HG02973 (cell line): ENCODE measurements at regions not wholly inside any gene's neighbourhood (a gene's known extent, or its start where the extent isn't known, plus 50 kb on each side); places are given as distances from the start of the nearest gene placed in this dataset.

ENCODE experiments used
- ATAC-seq: cut with Tn5 transposase; IDR thresholded peaks from one replicate; pipeline ENCODE4 v1.9.1; 2021; ENCODE audit warnings: moderate library complexity; ENCODE audit not compliant: unreplicated experiment

DNA sequence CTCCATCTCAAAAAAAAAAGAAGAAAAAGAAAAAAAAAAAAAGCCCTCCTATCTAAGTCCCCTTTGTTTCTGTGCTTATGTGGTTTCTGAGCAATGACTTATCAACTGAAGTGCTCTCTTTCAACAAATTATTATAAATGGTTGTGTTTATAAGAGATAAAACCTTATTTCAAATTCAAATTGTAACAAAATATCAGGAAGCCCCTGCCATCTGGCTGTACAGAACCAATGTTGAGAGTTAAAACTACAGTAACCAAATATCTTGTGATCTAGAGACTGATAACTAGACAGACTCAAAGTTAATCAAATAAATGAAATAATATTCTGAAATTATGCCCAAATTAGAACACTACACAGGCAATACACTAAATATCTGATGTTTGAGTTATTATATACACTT, 143.0 kb upstream of the CPNE8 start:
- no peak for ATAC-seq

DNA sequence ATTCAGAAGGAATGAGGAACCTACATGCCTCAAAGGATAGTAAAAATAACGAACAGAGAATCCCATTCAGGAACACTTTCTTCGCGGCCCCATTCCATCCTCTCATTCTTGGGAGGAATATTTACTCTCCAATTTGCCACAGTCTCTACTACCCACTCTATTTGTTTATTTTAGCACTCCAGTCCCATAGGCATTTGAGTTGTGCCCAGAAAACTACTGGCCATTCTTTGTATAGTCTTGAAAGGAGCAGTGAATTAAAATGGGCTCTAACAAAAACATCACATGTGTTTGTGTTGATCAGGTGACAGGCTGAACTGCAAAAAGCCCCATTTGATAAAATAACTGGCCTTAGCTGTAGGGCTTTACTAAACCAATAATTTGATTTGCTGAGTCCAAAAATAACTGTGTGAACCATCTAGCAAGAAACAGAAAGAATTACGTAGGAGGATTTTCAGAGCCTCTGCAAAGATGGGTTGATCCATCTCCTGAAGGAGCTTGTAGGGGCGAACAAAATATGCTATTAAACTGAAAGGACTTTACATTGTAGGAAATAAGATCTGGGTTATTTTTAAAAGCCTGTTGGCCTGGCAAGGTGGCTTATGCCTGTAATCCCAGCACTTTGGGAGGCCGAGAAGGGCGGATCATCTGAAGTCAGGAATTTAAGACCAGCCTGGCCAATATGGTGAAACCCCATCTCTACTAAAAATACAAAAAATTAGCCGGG, 142.3 kb upstream of the CPNE8 start:
- ATAC-seq = no peak

DNA sequence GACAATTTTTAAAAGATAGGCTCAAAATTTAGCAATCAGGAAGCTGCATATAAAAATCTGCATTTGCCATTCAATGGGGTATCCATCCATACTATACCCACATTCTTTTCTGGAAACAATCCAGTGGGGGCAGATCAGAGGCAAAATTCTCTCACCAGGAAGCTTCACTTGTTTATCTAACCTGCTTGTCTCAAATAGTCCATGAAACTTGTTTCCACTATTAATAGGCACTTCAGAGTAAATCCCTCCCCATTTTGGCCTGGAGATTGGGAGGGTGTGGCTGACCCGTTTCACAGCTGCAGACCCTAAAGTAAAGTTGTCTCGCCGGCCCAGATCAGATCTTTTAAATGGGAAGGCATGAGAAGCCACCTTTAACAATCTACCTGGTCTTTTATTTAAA, 139.4 kb upstream of the CPNE8 start:
- no peak for ATAC-seq

DNA sequence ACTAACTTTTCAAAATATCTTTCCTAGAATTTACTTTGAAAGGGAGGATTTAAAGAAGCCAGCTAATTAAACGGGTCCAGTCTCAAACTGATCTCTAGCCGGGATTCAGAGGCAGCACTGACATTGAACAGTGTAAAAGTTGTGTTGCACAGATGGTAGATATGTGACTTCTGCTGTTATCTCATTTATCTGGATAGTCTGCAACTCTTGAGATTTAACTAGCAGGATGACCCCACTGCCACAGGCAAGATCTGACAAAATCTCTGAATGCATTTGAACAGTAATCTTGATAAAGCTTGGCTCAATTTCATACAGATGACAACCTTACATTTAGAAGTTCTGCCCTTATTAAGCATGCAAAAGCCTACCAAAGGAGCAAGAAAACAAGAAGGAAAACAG, 138.0 kb upstream of the CPNE8 start:
- ATAC-seq = no peak

DNA sequence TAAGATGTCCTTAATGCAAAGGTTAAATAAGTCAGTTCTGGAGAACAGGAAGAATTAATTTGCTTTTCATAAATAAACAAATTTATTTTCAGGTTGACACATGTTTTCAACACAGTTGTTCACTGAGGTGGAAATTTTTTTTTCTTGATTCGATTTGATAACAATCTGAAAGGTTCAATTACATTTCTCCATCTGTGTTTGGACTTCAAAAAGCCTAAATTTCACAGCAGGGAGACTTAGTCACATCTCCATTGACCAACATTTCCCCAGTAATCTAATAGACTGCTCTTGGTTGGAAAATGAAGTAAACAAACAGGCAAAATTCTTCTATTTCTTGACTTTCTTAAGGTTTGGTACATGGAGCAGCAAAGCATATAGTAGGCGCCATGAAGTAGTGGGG, 134.9 kb upstream of the CPNE8 start:
- ATAC-seq = no peak

DNA sequence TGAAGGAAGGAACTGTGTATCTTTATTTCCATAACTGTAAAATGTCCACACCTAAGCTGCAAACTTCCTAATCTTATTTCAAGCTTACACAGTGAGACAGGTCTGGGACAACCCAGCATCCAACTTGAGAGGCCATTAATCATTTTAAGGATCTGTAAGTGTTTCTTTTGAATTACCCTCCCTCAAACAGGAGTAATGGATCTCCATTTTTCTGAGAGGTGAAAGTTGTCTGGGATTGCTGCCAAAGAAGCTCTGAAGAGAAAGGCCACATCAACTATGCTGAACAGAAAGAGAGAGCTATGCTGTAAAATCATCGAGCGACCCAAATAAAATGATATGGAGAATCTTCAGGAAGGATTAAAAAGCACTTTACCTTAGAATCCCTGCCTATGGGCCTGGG, 131.7 kb upstream of the CPNE8 start:
- ATAC-seq = no peak

DNA sequence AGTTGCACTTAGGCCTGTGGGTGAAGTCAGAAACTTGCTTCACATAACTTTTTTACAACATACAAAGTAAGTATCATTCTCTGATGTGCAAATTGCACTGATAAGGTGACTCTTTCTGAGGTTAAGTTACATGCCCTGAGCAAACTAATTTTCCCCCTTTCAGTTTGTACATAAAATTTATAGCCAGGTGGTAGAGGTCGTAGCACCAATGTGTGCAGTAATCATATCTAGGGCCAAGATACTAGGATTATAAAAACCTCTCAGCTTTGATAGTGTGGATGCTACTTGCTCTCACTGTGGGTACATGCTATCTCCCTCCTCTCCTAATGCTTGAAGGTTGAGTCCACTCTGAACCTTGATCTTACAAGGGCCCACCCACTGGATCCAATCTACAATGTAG, 130.7 kb upstream of the CPNE8 start:
- no peak for ATAC-seq

DNA sequence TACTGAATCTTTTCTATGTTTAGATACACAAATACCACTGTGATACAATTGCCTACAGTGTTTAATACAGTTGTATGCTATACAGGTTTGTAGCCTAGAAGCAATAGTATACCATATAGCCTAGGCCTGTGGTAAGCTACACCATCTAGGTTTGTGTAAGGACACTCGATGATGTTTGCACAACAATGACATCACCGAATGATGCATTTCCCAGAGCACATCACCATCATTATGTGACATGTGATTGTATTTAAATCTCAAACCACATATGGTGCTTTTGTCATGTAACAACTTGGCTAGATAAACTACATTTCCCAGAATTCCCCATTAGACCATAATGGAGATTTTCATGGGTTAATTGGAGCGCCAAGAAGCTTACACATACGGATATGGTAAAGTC, 128.4 kb upstream of the CPNE8 start:
- no peak for ATAC-seq

DNA sequence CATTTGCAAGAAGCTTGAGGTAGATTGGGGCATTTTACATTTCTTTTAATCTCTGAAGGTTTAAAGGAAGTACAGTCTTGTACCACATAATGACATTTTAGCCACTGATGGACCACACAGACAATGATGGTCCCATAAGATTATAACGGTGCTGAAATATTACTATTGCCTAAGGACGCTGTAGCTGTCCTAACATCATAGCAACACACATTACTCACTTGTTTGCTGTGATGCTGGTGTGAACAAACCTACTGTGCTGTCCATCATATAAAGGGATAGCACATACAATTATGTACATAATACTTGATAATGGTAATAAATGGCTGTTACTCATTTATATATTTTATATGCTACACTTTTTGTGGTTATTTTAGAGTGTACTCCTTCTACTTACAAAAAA, 127.1 kb upstream of the CPNE8 start:
- ATAC-seq = no peak

DNA sequence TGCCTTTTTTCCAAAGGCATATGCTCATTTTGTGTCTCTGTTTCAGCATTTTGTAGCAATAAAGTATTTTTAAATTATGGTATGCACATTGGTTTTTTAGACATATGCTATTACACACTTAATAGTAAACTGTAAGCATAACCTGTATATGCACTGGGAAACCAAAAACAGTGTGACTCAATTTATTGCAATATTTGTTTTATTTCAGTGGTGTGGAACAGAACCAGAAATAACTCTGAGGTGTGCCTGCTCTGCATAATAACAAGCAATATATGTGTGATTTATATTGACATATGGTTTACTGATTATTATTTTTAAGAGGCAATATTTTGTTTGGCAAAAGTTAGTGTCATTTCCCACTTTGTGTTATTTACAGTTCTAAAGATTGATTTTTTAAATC, 126.6 kb upstream of the CPNE8 start:
- no peak for ATAC-seq

DNA sequence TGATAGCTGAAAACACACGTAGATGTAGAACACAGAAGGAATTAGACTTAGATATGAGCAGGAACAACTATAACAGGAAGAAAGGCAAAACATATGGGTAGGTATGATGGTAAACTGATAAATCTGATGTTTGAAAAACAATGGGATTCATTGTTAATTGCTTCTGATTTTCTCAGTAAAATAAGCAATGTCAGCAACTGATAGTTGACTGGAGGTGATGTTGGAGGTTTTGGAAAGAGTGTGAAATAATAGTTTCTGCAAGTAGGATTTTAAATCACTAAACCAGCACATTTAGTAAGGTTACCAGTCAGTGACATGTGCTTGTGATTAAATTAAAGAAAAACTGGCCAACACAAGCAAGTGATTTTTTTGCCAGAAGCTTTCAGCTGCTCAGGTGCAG, 123.0 kb upstream of the CPNE8 start:
- ATAC-seq = no peak

DNA sequence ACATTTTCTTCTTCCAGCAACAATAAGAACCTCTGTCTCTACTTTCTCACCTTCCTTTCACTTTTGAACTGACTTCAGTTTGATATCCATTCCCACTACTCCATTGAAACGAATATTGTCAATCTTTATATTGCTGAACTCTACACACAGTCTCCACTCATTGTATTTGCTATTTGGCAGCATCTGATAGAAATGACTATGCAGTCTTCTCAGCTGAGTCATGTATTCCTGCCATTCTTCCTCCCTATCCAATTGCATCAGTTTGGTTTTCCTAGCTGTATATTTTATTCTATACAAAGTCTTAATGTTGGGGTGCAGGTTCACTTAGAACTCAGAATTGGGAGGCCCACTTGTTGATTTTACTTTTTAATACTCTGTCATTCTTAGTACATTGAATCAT, 107.5 kb upstream of the CPNE8 start:
- ATAC-seq = no peak

DNA sequence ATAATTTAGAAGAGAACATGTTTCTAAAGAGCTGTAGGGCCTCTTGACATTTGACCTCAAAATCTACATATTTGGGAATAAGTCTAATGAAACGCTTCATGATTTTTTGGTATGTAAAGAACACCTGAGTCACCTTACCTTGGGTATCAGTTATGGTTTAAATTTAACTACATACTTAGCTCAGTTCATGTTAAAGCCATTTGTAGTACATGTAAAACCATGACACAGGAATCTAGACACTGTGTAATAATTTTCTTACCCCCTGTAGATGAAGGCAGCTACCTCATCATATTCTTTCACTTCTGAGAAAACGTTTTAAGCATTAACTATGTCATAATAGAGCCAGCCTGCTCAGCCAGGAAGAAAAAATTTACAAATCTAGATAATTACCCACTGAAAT, 105.8 kb upstream of the CPNE8 start:
- no peak for ATAC-seq

DNA sequence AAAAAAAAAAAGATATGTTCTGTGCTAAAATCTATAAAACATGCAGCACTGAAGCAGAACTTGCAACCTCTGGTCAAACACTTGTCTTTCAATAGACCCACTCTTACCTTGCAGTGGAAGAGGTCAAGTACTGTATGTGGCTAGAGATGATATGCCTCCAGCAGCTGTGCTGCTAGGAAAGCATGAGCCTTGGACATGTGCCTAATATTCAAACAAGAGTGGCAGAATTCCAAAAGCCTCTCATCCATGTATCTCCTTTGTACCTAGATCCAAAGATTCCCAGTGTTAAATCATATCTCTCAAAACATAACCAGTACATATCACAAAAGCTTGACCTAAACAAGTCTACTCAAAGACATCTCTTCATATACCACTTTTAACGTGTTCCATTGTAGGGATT, 105.0 kb upstream of the CPNE8 start:
- no peak for ATAC-seq

DNA sequence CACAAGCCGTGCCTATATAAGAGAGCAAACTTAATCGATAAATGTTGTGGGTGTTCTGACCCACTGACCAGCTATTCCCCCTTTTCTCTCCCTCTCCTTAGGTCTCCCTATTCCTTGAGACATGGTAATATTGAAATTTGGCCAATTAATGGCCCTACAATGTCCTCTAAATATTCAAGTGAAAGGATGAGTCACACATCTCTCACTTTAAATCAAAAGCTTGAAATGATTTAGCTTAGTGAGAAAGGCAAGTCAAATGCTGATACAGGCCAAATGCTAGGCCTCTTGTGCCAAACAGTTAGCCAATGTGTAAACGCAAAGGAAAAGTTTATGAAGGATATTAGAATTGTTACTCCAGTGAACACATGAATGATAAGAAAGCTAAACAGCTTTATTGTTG, 102.2 kb upstream of the CPNE8 start:
- ATAC-seq = no peak

DNA sequence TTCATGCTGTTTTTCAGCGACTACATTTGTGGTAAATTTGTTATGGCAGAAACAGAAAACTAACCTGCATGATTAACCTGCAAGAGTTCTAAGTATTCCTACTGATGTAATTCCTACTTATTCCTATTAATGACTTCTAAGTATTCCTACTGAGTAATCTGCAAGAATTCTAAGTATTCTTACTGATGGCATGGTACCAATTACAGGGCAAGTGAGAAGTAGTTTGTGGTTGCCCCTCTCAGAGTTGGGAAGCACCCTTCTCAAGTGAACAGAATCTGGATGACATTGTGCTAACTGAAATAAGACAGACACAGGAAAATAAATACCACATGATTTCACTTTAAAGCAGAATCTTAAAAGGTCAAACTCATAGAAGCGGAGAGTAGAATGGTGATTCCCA, 100.9 kb upstream of the CPNE8 start:
- ATAC-seq = no peak

DNA sequence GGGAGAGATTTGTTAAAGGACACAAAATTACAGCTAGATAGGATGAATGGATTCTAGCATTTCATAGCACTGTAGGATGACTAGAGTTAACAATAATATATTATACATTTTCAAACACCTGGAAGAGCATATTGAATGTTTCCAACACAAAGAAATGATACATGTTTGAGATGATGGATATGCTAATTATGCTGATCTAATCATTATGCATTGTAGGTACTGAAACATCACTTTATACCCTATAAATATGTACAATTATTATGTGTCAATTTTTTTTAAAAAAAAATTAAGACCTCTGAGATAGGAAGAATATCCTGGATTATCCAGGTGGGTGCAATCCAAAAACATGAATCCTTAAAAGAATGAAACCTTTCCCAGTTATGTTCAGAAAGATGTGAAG, 100.3 kb upstream of the CPNE8 start:
- no peak for ATAC-seq

DNA sequence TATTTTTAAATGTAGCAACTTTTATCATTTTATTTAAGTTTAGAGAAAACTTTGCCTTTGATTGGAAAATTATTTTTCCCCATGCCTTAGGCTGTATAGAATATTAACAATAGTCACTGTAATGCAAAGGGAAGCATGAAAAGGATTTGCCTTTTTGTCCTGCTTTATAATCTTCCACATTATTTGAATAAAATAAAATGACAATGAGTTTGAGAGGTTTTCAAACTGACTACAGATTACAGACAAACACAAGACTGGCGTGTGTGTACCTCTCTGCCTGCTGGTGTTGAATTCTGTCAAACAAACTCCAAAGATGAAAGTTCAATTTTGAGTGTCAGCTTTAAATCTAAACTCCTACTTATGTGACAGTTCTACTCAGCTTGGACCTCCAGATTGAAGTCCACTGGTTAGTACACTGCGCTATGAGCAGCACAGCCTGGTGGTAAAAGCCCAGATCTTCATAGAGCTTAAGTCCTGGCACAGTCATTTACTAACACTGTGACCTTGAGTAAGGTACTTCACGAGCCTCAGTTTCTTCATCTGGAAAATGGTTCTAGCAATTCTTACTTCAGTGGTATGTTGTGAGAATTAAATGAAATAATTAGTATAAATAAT, 98.3 kb upstream of the CPNE8 start:
- ATAC-seq = no peak

DNA sequence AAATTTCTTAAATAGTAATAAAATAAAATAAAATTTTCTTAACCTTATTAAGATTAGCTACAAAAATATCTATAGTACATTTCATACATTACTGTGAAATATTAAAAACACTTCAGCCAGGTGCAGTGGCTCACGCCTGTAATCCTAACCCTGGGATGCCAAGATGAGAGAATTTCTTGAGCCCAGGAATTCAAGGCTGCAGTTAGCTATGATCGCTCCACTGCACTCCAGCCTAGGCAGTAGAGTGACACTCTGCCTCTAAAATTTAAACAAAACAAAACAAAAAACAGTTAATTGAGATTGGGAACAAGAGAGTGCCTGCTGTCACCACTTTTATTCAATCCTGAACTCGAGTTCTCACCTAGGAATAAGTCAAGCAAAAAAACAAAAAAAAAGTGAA, 95.0 kb upstream of the CPNE8 start:
- no peak for ATAC-seq

DNA sequence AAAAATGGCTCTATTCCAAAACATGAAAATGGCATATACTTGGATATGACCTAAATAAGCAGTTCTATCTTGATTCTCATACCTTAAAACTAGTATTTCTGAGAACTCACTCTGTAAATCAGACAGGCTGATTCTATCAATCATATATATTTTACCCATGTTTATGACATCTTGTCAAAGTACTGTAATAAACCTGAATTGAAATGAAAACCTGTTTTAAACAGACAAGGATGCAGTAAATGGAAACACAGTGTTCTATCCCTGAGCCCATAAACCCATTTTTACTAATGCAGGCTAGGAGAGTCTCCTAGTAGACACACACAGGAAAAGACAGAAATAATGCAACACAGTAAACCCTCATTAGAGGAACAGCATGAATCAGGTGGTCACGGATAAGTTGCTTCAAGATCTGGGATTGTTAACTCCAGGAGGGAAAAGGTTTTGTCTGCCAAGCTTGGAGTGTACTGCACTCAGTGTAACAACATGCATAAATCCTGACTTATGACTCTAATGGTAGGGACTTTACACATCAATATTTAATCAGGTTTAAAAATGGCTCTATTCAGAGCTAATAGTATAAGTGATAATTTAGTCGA, 93.6 kb upstream of the CPNE8 start:
- ATAC-seq = no peak

DNA sequence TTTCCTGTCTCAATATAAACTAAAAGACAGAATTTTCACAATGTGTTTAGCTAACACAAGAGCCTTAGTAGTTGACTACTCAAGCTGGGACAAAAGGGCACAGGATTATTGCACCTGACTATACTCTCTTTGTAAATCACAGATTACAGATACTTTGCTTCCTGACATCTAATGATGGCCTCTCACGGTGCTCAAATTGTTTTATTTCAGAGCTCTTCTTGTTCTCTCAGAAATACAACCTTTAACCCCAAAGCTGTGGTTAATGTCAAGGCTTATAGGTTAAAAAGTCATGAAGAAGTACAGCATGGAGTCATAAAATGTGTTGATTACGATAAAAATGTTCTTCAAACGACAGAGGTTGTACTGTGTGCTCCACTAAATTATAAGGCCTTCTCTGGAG, 89.9 kb upstream of the CPNE8 start:
- no peak for ATAC-seq

DNA sequence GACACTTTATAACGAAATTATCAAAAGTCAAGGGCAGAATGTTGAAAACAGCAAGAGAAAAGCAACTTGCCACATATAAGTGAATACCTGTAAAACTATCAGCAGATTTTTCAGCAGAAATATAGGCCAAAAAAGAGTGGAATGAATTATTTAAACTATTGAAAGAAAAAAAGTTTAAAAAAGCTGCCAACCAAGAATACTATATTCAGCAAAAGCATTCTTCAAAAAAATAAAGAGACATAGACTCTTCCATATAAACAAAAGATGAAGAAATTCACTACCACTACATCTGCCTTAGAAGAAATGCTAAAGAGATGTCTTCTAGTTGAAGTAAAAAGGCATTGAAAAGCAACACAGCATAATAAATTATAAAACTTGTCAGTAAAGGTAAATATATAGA, 80.6 kb upstream of the CPNE8 start:
- ATAC-seq = no peak

DNA sequence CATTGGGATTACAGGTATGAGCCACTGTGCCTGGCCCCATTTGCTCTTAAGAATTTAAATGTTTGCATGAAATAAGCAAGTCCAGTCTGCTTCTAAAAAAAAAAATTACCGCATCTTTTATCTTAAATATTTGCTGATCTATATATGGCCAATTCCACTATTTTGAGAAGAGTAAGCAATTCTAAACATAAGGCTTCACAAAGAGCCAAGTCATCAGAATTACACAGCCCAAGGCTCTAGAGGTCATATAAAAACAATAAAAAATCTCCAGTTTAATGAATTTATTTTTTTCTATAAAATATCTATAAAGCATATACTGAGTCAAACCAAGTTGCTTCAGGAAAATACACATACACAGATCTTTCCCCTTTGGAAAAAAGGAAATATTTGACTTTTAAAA, 79.0 kb upstream of the CPNE8 start:
- ATAC-seq = no peak
